H1 (cell line): ENCODE measurements at regions not wholly inside any gene's neighbourhood (a gene's known extent, or its start where the extent isn't known, plus 50 kb on each side); places are given as distances from the start of the nearest gene placed in this dataset.

Experiments
- CTCF ChIP-seq, 3 experiments: IDR thresholded peaks; 1 replicate in 2 of 3; 2 replicates in 1 of 3; pipeline versions ENCODE4 v1.5.1 to v1.6.1; 2011; ENCODE audit warnings: low read length in 3 of 3, mild to moderate bottlenecking in 3 of 3, inconsistent platforms in 2 of 3, low read depth in 1 of 3, moderate library complexity in 1 of 3; ENCODE audit not compliant: insufficient read depth in 1 of 3; ENCODE audit errors: control extremely low read depth in 1 of 3
- EZH2 ChIP-seq: fragments of 200-600 bp; sonication (generic); IDR thresholded peaks from 2 replicates; pipeline ENCODE4 v1.7.1; 2012; ENCODE audit warnings: low read depth, mild to moderate bottlenecking, moderate library complexity, low read length, inconsistent platforms; ENCODE audit not compliant: severe bottlenecking
- KDM4A ChIP-seq: IDR thresholded peaks from one replicate; pipeline ENCODE4 v1.7.1; 2012; ENCODE audit warnings: low read depth, mild to moderate bottlenecking, moderate library complexity, low read length, inconsistent platforms; ENCODE audit not compliant: severe bottlenecking

- TF ChIP-seq EZH2 (no peak), CTCF (IDR thresholded peaks at IDR 0.05; ENCODE audit: control extremely low read depth in 1 of 3, insufficient read depth in 1 of 3, low read depth in 1 of 3, low read length in 3 of 3) (no peak), KDM4A (no peak)
- TF ChIP-seq, all 59 proteins: peak for 0
Measured at GRCh38 chr4:153114771-153115321, 89.4 kb upstream of the TRIM2 start (continued).
